GM21723 (cell line): ENCODE measurements at regions not wholly inside any gene's neighbourhood (a gene's known extent, or its start where the extent isn't known, plus 50 kb on each side); places are given as distances from the start of the nearest gene placed in this dataset.

Experiments used
- ATAC-seq: cut with Tn5 transposase; IDR thresholded peaks from one replicate; pipeline ENCODE4 v1.9.1; 2021; ENCODE audit warnings: mild to moderate bottlenecking, moderate library complexity; ENCODE audit not compliant: unreplicated experiment

- no peak for ATAC-seq
These were observed 535.1 kb downstream of the RNF144A start for GRCh38 chr2:7452110-7452876.

DNA sequence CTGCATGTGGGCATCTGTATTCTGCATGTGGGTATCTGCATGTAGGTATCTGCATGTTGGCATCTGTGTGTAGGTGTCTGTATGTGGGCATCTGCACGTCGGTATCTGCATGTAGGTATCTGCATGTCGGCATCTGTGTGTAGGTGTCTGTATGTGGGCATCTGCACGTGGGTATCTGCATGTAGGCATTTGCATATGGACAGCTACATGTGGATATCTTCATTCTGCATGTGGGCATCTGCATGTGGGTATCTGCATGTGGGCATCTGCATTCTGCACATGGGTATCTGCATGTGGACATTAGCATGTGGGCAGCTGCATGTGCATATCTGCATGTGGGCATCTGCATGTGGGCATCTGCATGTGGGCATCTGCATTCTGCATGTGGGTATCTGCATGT lies 537.4 kb downstream of the RNF144A start:
- ATAC-seq = no peak

DNA sequence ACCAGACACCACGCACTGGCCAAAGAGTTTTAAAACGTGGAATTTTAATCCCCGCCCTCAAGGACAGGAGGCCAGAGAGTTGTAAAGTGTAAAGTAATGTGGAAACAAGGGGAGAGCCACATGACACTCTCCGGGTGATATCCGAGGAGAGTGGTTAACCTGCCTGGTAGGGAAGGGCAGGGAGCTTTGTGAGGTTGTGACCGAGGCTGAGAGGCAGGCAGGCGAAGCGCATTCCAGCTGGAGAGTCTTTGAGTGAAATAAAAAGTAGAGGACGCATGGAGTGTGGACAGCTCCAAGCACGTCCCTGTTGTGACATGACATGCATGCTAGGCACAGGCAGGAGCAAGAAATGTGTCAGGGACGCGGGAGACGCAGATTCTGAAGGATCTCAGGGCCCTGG lies 539.5 kb downstream of the RNF144A start:
- ATAC-seq = no peak

GRCh38 chr2:7458066-7458465 lies 540.9 kb downstream of the RNF144A start:
- ATAC-seq = no peak

- ATAC-seq = no peak
These were observed 550.7 kb downstream of the RNF144A start for GRCh38 chr2:7467782-7468447.

DNA sequence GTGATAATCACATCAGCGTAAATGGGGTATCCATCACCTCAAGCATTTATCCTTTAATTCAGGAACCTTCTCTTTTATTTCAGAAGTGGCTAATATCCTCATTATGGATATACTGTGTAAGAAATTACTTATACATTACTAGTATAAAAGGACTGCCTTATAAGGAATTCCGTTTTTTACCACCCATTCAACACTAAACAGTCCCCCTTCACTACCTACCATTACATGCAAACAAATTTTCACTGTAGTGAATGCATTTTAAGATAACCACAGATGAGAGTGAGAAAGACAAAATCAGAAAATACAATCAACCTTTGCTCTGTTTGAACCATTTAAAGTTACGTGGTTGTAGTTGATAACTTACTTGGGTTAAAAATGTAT lies 551.2 kb downstream of the RNF144A start:
- ATAC-seq = no peak

GRCh38 chr2:7468955-7469354 lies 551.7 kb downstream of the RNF144A start:
- no peak for ATAC-seq

DNA sequence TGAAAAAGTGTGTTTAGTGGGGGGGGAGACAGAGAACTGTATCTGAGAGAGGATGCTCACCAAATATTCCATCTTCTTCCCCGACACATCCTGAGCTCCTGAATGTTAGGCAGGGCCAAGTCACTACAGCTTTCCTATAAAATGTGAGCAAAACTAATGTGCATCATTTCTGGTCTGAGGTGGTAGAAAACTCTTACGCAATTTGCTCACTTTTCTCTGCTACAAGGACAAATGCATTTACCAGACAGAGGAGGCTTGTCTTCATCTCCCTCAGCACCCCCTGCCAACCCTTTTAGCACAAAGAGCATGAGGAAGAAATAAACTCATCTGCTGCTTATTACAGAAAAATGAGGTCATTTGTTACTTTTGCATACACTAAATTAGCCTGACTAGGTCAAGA lies 554.0 kb downstream of the RNF144A start:
- ATAC-seq = no peak

- no peak for ATAC-seq
These were observed 555.3 kb downstream of the RNF144A start for GRCh38 chr2:7472465-7472864.

- no peak for ATAC-seq
These were observed 556.0 kb downstream of the RNF144A start for GRCh38 chr2:7473135-7473771.

GRCh38 chr2:7476371-7476770 lies 559.2 kb downstream of the RNF144A start:
- ATAC-seq = no peak

- no peak for ATAC-seq
These were observed 562.4 kb downstream of the RNF144A start for GRCh38 chr2:7479603-7480002.

GRCh38 chr2:7480431-7480830 lies 563.2 kb downstream of the RNF144A start:
- ATAC-seq = no peak

DNA sequence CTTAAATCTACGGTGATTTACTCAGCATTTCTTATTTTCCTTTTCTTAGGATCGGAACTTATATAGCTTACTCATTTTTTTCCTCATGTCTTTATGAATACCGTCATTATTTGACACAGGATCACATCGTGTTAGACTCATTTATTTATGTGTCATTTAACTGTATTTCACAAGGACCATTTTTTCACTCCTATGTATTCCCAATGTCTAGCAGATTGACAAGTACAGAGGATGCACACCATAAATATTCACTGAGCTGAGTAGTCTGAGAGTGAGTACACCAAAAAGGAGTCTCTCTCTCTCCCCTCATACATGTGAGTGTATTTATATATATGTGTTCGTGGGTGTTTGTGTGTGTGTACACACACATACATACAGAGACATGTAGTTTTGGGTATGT lies 573.5 kb downstream of the RNF144A start:
- ATAC-seq = no peak

- no peak for ATAC-seq
These were observed 575.5 kb downstream of the RNF144A start for GRCh38 chr2:7492719-7493118.

DNA sequence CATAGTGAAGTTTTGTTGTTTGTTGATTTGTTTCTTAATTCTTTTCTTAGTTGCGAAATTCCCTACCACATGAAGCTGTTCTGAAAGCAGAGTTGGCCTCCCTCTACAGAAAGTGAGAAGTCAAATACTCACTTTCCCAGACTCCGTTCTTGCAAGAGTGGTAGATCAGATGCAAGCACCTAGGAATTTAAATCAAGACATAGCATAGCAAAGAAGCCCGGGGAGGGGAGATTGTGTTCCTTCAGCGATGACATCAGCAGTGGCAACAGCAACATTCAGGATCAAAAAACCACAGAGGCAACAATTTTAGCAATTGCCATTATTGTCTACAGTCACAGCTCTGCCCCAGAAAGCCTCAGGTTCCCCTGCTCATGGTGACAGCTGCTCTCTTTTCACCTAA lies 580.0 kb downstream of the RNF144A start:
- ATAC-seq = no peak

DNA sequence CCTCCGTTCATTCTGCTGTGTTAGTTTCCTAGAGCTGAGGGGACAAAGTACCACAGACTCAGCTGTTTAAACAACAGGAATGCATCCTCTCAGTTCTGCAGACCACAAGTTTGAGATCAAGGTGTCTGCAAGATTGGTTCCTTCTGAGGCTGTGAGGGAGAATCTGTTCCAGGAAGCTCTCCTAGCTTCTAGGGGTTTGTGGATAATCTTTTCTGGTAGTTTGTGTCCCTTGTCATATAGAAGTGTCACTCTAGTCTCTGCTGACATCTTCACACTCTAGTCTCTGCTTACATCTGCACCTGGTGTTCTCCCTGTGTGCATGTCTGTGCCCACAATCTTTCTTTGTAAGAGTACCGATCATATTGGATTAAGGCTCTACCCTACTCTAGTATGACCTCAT lies 581.8 kb downstream of the RNF144A start:
- no peak for ATAC-seq

DNA sequence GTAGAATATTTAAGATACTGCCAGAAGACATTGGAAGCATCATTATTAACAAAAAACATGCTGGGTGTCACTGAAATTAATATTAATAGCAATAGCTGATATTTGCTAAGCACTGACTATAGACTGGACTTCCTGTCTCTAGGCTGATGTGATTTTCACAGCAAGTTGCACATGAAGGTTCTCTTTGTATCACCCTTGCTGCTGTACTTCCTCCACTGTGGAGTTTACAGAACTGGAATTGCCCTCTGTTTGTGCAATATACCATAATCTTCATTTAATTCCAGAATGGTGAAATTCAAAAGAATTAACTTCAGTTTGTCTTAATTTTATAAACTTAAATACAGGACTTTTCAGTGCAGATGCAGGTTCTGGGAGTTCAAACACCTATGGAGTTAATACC lies 585.1 kb downstream of the RNF144A start:
- ATAC-seq = no peak

DNA sequence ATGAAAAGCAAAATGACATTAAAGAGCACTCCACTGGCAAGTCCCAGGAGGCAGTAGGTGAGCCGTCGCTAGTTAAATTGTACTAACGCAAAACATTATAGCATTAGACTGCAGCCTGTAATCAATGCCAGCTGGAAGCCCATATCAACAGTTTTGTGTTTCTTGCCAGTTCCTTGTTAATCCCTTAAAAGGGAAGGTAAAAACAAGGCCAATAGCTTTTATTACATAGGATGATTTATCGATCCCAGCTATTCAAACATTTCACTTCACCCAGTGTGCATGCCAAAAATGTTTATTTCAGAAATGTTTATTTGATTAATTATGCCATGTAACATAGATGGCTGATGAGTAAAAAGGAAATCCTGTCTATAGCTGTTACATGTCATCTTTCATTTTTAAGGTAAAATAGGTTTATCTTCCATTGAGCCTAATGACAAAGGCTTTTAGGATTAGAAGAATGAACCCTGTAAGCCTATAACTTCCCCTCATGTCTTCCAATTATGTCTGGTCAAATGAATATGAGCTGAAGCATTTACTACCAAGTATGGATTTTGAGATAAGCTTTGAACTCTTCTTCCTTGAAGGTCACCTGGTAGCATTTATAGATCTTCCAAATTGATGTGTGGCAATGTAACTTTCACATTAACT lies 591.2 kb downstream of the RNF144A start:
- ATAC-seq = no peak

- ATAC-seq = no peak
These were observed 593.1 kb downstream of the RNF144A start for GRCh38 chr2:7510353-7510752.

DNA sequence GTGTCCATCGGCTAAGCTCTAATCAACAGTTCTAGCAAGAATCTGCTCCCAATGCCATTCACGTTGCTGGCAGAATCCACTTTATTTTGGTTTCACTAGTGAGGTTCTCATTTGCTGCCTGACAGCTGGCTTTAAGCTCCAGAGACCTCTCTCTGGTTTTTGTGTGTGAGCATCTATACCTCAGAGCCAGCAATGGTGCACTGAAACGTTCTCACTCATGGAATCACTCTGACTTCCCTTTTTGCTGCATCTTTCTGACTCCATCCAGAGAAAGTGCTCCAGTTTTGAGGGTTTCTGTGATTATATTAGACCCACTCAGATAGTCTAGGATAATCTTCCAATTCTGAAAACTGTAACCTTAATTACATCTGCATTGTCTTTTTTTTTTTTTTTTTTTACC lies 596.6 kb downstream of the RNF144A start:
- ATAC-seq = no peak

GRCh38 chr2:7515327-7515726 lies 598.1 kb downstream of the RNF144A start:
- no peak for ATAC-seq
